ENCODE measurements at regions not wholly inside any gene's neighbourhood (a gene's known extent, or its start where the extent isn't known, plus 50 kb on each side); places are given as distances from the start of the nearest gene placed in this dataset.

DNA sequence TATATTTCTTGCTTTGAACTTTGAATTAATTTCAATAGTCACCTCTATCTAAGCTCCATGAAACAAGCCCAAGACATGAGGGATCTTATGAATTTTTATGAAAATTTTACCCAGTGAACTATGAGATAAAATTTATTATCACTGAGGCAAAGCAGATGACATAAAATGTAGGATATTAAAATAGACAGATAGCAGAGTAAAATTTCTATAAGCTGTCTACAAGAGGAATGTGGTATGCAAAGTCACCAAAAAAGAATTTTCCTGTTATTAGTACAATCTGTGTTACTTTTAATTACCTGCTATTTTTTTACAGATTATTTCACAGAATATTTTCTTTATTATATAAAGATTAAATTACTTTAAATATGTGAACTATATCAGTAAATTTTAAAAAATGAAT is 2312.6 kb downstream of the PCDH9 start:
- Mint-ChIP-seq H3K36me3 (ENCODE audit: low read depth) (no peaks in the 10 kb centered on the region), H3K27me3 (ENCODE audit: low read depth) (no peaks in the 10 kb centered on the region), H3K4me3 (ENCODE audit: unreplicated experiment) (no peak overlapping the region), H3K9me3 (ENCODE audit: low read depth) (peaks cover 14% of the 10 kb centered on the region), H3K4me1 (ENCODE audit: low read depth) (no peaks in the 10 kb centered on the region), H3K27ac (ENCODE audit: unreplicated experiment) (no peak overlapping the region)
- DNase-seq (ENCODE audit: low spot score): no peak
- TF ChIP-seq, protein P1, sequence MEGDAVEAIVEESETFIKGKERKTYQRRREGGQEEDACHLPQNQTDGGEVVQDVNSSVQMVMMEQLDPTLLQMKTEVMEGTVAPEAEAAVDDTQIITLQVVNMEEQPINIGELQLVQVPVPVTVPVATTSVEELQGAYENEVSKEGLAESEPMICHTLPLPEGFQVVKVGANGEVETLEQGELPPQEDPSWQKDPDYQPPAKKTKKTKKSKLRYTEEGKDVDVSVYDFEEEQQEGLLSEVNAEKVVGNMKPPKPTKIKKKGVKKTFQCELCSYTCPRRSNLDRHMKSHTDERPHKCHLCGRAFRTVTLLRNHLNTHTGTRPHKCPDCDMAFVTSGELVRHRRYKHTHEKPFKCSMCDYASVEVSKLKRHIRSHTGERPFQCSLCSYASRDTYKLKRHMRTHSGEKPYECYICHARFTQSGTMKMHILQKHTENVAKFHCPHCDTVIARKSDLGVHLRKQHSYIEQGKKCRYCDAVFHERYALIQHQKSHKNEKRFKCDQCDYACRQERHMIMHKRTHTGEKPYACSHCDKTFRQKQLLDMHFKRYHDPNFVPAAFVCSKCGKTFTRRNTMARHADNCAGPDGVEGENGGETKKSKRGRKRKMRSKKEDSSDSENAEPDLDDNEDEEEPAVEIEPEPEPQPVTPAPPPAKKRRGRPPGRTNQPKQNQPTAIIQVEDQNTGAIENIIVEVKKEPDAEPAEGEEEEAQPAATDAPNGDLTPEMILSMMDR (IDR thresholded peaks at IDR 0.05): no peak

- H3K36me3 Mint-ChIP-seq (ENCODE audit: low read depth): no peaks in the 10 kb centered on the region
- TF ChIP-seq, protein P1 (IDR thresholded peaks at IDR 0.05): no peak
- H3K4me3 Mint-ChIP-seq (ENCODE audit: unreplicated experiment): no peak overlapping the region
- no peaks in the 10 kb centered on the region for H3K27me3 Mint-ChIP-seq (ENCODE audit: low read depth)
- DNase-seq (ENCODE audit: low spot score): no peak
- peaks cover 12% of the 10 kb centered on the region for H3K4me1 Mint-ChIP-seq (ENCODE audit: low read depth)
- peak overlapping the region; percentile 18 for H3K27ac Mint-ChIP-seq (ENCODE audit: unreplicated experiment)
- peaks cover 14% of the 10 kb centered on the region for H3K9me3 Mint-ChIP-seq (ENCODE audit: low read depth)
These were observed 2318.0 kb downstream of the PCDH9 start for GRCh38 chr13:64912141-64912540.

- Mint-ChIP-seq H3K27ac (ENCODE audit: unreplicated experiment) (no peak overlapping the region), H3K4me3 (ENCODE audit: unreplicated experiment) (no peak overlapping the region), H3K36me3 (ENCODE audit: low read depth) (no peaks in the 10 kb centered on the region), H3K9me3 (ENCODE audit: low read depth) (peaks cover 17% of the 10 kb centered on the region), H3K4me1 (ENCODE audit: low read depth) (peaks cover 12% of the 10 kb centered on the region), H3K27me3 (ENCODE audit: low read depth) (no peaks in the 10 kb centered on the region)
- TF ChIP-seq, protein P1 (IDR thresholded peaks at IDR 0.05): no peak
- no peak for DNase-seq (ENCODE audit: low spot score)
These were observed 2320.0 kb downstream of the PCDH9 start for GRCh38 chr13:64910096-64910495.

- no peaks in the 10 kb centered on the region for H3K36me3 Mint-ChIP-seq (ENCODE audit: low read depth)
- peaks cover 17% of the 10 kb centered on the region for H3K9me3 Mint-ChIP-seq (ENCODE audit: low read depth)
- DNase-seq (ENCODE audit: low spot score): no peak
- H3K4me1 Mint-ChIP-seq (ENCODE audit: low read depth): peaks cover 12% of the 10 kb centered on the region
- H3K4me3 Mint-ChIP-seq (ENCODE audit: unreplicated experiment): no peak overlapping the region
- no peaks in the 10 kb centered on the region for H3K27me3 Mint-ChIP-seq (ENCODE audit: low read depth)
- H3K27ac Mint-ChIP-seq (ENCODE audit: unreplicated experiment): no peak overlapping the region
- TF ChIP-seq, protein P1 (IDR thresholded peaks at IDR 0.05): no peak
These were observed 2321.0 kb downstream of the PCDH9 start for GRCh38 chr13:64909184-64909583.

- Mint-ChIP-seq H3K27ac (ENCODE audit: unreplicated experiment) (no peak overlapping the region), H3K4me1 (ENCODE audit: low read depth) (no peaks in the 10 kb centered on the region), H3K9me3 (ENCODE audit: low read depth) (no peaks in the 10 kb centered on the region), H3K36me3 (ENCODE audit: low read depth) (no peaks in the 10 kb centered on the region), H3K27me3 (ENCODE audit: low read depth) (no peaks in the 10 kb centered on the region), H3K4me3 (ENCODE audit: unreplicated experiment) (no peak overlapping the region)
- DNase-seq (ENCODE audit: low spot score): peak; percentile 30
- TF ChIP-seq, protein P1 (IDR thresholded peaks at IDR 0.05): no peak
These were observed 2330.1 kb downstream of the PCDH9 start for GRCh38 chr13:64900039-64900438.
